Fibroblast of skin of back (primary cell): ENCODE measurements at regions not wholly inside any gene's neighbourhood (a gene's known extent, or its start where the extent isn't known, plus 50 kb on each side); places are given as distances from the start of the nearest gene placed in this dataset.

Experiments used
- DNase-seq: peaks from one replicate; pipeline ENCODE4 v3.0.0-alpha.2; 2013

DNA sequence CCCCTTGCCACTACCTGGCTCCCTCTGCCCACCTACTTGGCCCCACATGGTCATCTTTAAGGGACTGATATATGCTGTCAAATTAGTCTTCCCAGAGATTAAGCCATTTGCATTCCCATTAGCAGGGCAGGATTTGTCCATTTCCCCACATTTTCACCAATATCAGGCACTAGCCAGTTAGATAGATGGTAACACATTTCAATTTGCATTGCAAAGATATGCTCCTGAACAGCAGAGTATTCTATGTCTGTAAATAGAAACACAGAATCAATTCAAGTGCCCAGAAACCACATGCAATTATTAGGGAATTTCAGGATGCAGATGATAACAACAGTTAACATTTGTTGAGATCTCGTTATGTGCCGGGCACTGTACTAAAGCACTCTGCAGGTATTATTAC is 92.6 kb upstream of the IL12B start:
- no peak for DNase-seq

DNA sequence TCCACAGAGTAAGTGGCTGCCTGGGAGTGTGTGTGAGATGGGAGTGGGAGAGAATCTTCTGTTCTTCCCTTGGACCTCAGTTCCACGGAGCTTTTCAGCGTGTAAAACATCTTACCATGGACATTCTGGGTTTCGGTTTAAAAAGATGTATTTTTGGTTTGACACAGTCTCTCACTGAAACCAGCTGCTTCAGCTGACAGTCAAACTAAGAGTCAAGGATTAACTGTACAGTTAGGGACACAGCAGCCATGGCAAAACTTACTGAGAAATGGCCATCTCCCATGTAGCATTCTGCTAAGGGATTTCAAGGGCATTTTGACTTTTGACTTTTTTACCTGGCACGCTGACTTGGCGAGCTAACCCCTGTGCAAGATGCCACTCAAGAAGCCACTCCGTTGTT is 93.8 kb upstream of the IL12B start:
- no peak for DNase-seq

DNA sequence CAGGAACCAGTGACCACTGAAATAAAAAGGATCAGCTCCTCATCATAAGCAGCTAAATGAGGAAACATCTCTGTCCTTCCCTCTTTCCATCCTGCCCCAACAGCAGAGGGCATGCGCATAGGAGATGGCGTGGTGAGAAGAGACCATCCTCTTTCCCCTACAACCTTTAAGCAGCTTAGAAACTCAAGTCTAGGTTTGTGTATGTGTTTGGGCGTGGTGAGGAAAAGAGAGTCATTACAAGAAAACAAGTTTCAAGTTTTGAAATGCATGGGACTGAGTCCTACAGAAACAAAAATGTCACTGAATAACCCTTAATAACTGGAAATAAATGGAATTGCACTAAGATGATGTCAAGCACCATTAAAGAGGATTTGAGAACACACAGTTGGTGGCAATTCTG is 96.4 kb upstream of the IL12B start:
- DNase-seq, result no peak

DNA sequence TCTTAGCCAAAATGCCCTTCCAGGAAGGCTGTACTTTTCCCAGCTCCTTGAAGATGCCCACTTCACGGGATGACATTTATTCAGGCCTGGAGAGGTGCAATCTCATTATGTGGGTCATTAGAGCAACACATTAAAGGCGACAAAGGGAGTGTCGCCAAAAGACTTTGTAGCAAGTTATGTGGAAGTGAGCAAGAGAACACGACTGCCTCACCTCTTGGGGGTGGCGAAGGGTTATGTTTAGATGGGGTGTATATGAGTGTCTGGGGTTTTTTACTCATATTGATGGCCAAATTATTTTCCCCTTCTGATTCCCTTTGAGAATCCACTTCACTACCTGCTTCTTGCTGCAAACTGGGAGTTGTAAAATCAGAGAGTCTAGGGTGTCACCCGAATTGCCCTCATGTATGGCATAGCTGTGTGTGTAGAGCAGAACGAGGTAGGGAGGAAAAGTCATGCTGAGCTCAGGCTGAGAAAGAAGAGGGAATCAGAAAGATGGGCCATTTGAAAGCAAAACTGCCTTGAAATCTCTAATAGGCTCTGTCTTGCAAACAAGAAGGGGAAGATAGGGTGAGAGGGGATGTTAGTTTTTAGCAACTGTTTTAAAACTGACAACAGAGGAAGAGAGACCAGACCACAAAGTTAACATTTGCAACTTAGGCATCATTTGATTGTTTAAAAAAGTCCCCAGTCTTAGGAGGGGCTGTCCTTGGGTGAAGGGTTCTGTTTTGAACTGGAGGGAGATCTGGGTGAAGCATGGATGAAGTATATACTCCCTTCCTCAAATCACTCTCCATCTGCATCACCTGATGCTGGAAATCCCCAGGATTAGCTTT is 97.1 kb upstream of the IL12B start:
- DNase-seq, result no peak

DNA sequence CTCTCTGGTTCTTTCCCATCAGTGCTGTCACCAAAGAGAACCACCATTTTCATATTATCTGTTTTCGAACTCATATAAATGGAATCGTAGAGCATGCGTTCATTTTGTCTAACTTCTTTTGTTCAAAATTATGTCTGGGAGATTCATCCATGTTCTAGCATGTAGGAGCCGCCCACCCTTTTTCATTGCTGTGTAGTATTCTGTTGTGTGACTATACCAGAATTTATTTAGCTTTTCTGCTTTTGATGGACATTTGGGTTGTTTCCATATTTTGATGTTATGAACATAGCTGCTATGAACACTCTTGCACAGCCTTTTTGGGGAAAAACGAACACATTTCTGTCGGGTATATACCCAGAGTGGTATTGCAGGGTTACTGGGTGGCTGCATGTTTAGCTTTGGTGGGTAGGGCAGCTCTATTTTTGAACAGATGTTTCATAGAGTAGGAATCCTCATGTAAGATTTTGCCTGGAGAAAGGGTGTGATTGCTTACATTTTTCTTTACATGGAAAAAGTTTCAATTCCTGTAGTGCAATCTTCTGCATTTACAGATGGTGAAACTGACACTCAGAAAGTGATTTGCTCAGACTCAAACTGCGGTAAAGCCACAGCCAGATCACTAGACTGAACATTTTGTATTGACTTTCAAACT is 100.2 kb upstream of the IL12B start:
- DNase-seq, result no peak

DNA sequence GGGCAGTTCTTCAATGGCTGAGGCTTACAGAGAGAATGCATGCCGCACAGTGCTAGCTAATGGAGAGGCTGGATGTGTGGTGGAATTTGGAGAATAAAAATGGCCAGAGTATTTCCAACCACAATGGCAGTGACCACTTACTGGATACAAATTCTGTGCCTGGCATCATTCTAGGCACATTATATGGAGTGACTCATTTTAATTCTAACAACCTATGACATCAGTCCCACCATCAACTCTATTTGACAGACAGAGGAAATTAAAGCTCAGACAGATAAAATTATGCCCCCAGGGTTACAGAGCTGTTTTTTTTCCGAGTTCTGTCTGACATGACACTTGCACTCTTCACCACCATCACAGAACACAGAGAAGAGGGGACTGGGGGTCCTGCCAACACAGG is 105.6 kb upstream of the IL12B start:
- DNase-seq, result no peak

DNA sequence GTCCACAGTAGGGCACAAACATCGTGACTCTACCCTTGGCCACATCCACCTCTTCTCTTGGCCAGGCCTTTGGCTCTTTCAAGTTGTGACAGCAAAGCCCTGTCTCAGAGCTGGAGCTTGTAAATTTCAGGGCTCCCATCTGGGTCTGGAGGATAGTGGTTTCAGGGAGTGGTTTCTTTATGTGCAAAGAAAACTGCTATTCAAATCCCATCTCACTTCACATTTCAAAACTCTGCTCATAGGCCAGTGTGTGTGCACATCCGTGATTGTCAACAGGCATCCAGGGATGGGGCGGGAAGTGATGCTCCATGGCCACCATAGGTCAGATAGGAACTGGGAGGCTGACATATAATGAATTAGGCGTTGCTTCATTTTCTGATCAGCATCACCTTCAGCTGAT is 107.8 kb upstream of the IL12B start:
- DNase-seq, result no peak

DNA sequence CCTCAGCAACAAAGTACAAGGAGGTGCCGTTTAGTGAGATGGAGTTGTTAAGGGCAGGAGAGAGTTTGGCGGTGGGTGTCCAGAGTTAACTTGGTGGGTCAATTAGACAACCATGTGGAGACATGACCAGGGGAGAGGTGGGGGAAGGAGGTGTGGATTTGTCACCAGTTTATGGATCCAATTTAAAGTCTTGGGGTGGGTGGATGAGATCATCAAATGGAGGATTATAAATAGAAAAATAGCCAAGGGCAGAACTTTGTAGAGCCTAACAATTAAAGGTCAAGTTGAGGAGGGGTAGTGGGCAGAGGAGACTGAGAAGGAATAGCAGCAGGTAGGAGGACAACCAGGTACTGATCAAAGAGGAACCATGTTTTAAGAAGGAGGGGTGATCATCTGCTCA is 108.7 kb upstream of the IL12B start:
- DNase-seq, result no peak

DNA sequence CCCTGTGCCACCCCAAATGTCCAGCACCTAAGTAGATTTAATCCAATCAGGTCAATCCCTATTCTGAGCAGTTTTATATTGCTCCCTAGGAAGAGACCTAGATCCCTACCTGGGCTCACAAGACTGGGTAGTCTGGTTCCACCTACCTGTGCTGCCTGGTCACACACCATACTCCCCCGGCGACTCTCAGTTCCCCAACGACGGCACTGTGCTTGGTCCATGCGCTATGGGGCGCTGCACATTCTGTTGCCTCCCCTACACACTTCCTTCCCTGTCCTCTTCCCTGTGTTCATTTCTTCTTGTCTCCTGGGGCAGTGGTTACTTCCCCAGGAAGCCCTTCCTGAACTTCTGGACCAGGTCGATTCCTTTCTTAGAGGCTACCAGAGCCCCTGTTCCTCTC is 109.9 kb upstream of the IL12B start:
- DNase-seq, result no peak

DNA sequence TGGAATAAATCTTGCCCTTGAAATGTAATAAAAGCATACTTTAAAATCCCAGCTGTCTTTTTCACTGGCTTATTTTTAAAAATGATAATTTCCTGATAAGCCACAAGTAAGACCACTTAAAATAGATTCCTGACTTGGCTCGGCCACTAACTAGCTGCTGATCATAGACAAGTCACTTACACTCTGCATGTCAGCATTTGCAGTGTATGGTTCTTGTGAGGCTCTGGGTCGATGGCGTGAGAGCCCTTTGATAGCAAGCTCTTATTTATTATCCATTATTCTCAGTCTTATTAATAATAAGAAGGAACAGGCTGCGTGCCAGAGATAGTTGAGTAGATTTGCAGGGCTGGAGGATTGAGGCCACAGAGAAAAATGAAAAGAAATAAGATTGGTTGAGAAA is 110.7 kb upstream of the IL12B start:
- no peak for DNase-seq

DNA sequence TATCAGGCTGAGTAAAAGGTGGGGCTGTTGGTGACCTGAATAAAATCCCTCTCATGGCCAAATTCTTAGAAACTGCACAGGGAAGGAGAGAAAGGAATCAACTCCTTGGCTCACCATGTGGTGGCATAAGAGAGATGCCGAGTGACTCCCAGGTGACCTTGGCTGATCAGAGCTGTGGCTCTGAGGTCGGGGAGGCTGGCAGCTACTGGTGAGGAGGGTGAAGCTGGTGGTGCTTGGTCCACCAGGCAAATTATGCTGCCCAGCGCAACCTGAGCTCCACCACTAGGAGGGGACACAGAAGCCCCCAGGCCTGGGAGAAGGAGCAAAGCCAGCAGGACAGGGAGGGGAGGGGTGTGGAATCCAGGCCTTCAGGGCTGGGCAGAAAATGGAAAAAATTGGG is 111.2 kb upstream of the IL12B start:
- no peak for DNase-seq

DNA sequence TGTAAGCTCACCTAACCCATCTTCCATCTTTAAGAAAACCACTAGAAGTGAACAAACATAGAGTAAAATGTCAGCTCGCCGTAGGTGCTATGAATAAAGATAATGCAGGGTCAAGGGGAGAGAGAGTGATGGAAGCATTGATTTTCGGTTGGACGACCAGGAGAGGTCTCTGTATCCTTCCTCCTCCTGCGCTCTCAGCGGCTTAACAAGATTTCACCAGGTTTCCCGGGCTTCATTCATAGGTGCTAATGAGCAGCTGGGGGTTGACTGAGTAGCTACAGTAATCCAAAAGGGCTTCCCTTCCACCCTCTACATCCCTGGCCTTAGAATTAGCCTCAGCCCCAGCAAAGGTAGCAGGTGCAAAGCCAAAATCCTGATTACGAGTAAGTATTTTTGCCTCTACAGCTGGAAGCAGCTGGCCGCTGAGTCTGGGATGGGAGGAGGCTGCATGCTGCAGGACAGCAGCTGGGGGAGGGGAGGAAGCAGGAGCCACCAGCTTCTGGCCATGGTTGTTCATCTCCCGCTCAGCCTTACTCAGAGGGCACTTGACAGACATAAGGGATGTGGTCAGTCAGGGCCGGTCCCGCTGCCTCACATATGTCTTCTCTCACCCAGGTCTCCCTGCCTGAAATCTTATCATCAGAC is 112.0 kb upstream of the IL12B start:
- DNase-seq, result no peak

DNA sequence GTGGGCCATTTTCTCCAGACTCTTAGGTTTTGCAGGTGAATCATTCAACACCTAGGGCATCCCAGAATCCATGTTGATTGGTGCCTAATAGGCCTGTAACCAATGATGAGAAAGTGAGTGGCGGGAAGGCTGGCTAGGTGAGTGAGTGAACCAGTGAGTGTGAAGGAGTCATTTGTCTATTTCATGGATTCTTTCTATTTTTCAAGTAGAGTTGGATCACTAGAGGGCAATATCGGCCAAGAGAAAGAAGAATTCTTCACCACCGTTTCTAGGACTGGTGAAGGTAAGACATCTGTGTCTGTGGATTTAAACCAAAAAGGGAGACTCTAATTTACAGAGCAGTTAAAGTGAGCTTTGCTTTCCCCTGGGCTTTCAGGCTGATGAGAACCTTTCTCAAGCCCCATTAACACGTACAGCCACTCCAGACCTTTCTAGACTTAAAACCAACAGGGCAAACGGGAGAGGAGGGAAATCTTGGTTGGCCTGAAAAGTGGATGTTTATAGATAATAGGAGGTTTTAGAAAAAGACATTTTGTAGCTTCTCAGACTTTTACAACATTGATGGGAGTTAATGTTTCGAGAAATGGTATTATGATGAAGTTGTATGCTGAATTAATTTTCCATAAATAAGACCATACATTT is 114.3 kb upstream of the IL12B start:
- DNase-seq, result peak; percentile 66

DNA sequence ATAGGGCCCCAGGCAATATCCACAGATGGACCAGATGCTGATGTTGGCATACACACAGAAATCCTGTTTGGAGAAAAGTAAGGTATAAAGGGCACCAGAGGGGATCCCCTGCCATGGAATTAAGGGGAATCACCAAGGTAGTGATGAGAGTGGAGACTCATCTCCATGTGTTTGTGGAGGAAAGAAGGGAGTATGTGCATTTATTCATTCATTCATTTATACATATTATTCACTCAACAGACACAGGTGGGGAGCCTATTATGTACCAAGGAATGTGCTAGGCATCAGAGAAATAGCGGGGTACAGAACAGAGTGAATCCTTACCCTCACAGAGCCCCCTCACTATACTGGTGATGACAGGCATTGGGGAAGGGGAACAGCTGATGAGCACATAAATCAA is 116.8 kb upstream of the IL12B start:
- DNase-seq, result no peak

DNA sequence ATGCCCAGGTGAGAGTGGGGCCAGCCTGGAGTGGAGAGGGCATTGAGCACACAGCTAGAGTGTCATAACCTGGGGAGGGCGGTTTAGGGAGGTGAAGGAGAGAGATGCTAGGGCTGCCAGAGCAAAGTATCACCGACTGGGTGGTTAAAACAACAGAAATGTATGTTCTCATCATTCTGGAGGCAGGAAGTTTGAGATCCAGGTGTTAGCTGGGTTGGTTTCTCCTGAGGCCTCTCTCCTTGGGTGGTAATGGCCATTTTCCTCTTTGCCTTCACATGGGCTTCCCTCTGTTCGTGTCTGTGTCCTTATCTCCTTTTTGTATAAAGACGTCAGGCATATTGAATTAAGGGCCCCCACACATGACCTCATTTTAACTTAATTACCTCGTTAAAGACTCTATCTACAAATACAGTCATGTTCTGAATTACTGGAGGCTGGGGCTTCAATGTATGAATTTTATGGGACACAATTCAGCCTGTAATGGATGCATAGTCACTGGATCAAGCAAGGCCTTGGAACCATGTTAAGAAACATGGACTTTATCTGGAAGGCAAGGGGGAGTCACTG is 118.6 kb upstream of the IL12B start:
- no peak for DNase-seq

DNA sequence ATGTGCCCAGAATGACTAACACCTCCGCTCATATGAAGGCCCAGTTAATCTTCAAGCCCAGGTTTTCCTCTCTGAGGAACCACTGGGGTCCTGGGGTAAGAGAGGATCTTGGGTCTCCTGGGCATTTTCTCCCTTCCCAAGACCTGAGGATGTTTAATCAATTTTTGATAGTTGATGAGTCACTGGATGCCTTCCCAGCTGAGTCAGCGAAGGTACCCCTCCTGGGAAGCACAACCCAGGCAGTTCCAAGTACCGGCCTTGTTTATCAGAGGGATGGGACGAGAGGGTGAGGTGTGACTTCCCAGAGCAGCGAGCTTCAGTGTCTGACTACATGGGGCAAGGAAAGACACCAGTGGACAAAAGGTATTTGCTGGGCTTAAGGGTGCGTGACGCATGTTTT is 119.6 kb upstream of the IL12B start:
- no peak for DNase-seq

DNA sequence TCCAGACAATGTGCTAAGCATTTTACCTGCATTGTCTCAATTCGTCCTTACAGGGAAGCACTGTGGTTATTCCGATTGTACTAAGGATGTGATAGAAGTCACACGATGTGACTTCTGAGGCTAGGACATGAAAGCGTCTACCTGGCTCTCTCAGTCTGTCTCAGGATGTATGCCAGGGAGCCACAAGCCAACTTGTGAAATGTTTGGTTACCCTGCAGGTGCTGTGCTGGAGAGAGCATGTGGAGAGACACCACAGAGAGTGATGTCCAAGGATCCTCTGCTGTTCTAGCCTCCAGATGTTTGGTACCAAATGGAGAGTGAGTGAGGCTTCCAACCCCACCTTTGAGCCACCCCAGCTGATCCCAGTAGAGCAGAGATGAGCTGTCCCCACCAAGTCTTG is 120.1 kb upstream of the IL12B start:
- no peak for DNase-seq

DNA sequence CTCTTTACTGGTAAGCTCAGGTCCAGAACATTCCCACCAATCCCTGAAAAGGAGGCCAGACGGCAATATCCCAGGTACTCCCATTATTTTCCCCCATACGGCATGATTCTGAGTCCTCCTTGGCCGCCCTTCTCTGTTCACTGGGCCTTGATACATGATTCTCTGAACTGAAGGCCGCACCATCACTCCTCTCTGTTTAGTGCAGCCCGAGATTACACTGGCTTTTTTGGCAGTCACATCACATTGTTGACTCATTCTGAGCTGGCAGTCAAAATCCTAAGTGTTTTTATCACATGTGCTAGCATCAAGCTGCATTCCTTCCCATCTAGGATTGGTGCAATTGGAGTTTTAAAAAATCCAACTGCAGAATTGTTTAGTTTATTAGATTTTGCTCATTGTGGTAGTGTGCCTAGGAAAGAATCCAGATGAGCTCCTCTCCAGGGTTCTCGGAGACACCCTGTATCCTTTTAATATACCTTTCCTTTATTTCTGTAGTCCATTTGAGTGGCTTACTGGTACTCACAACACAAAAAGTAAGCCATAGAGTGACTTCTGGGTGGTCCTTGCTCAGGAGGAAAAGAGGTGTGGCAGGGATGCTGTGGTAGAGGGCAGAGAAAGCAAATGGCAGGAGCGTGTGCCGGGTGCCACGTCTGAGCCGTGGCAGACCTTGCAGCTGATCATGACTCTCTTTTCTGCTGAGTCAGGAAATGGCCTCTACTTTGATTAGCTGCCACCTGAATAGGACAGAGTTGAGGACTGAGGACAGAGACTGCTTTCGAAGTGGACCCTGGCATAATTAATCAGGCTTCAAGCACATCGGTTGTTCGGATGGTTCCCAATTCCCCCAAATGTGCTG is 121.1 kb upstream of the IL12B start:
- DNase-seq, result peak; percentile 95

DNA sequence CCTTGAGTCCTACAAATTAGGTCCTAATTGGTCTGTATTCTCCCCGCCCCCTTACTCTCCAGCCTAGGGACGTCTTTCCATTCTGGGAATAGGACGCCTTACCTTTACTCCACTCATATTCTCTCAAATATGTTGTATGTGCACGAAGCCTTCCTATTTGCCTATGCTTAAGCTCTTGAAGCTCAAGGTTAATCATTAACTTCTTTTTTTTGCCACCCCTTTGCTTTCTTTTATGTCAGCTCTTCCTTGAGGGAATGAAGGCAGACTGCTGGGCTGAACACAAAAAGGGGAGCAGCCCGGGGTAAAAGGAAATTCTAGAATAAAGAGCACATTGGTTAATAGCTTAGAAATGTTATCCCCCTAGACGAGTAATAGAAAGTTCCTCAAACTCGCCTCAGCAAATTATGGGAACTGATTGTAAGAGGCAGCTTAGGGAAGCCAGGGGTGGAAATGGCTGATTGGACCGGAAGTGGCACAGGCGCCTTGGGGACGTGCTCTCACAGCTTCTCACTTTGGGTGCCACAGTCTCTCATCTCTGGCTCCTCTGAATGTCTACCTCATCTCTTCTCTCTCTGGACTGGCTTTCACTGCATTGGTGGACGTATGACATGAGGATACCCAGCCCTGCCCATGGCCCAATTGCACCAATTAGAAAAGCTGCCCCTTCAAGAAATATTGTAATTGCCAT is 122.3 kb upstream of the IL12B start:
- no peak for DNase-seq

DNA sequence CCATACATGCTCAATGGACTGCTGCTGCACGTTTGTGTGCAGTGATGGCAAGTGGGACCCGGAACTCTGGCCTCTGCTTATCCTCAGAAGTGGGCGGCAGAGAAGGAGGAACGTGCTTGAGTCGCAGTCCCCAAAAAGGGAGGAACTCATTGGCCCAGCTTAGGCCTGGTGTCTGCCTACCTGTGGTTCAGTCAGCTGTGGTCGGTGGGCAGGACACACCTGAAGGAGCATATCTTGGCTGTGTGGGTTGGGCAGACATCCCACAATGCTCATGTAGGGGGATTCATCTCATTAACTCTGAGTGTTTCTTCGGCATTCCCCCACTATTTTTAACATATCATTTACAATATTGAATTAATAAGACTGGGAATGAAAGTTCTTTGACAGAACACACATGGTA is 122.9 kb upstream of the IL12B start:
- no peak for DNase-seq

DNA sequence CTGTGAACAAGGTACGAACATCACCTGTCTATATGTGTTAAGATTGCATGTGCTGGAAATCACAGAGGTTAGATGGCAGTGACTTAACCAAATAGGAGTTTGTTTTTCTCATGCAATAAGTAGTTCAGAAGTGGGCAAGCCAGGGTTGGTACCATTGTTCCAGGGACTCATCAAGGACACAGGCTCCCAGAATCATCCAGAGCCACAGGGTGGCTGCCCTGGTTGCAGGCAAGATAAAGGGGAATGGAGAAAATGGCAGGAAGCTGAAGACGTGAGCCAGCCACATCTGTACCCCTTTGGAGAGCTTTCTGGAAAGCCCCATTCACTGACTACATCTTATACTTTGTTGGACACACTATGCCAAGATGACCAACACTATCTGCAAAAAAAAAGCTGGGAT is 126.0 kb upstream of the IL12B start:
- no peak for DNase-seq
